K562 (cell line): ENCODE measurements at regions not wholly inside any gene's neighbourhood (a gene's known extent, or its start where the extent isn't known, plus 50 kb on each side); places are given as distances from the start of the nearest gene placed in this dataset.

Experiments used
- ATAC-seq: fragments of 200-7000 bp; cut with Tn5 transposase; 3 replicates; pipeline ENCODE4 v1.9.1; 2020; ENCODE audit warnings: moderate library complexity
- BruUV-seq: library from RNA; stranded (reverse); fragments of 400-500 nt; replicated peaks from 2 replicates; lab custom pipeline; 2021; lab: Mats Ljungman, UMichigan
- CTCF ChIA-PET: fragments of 300-600 bp; formaldehyde crosslinking; extraction: SDS; loops from one replicate; lab custom pipeline; 2021; ENCODE audit warnings: low intra/inter-chr PET ratio; lab: Yijun Ruan, JAX
- POLR2A ChIA-PET: fragments of 300-600, 350-650 bp; sonication (Branson Sonifier 250); formaldehyde crosslinking; extraction: SDS; loops from one replicate; lab custom pipeline; 2021; ENCODE audit warnings: antibody characterized with exemption, inconsistent platforms; lab: Yijun Ruan, JAX
- DNase-seq, 4 experiments: peaks; one replicate each; pipeline versions ENCODE4 v3.0.0 to v3.0.0-alpha.2; 2011 to 2018; ENCODE audit warnings: low spot score in 3 of 4, mixed read lengths in 3 of 4; ENCODE audit errors: extremely low read depth in 1 of 4
- FAIRE-seq: peaks from 2 replicates; lab custom pipeline; 2011; peaks lifted over from hg19 to GRCh38; lab: Jason Lieb, UNC
- H2AFZ ChIP-seq: 2 replicates; pipeline ENCODE4 v1.6.0; 2011; ENCODE audit warnings: low read depth, low read length, control low read depth, inconsistent platforms
- H3K27ac ChIP-seq: fragments of 200-600 bp; 3 replicates; pipeline ENCODE4 v1.8.0; 2011; ENCODE audit warnings: low read depth, mild to moderate bottlenecking, control low read depth, inconsistent platforms, low read length, moderate library complexity, mixed read lengths; ENCODE audit errors: extremely low read depth
- H3K27me3 ChIP-seq, 2 experiments: fragments of 300-600 bp in 1 of 2; 2 replicates in 1 of 2; 3 replicates in 1 of 2; pipeline versions ENCODE4 v1.6.0 to v1.8.0; 2011; ENCODE audit warnings: inconsistent platforms in 2 of 2, low read length in 2 of 2, mild to moderate bottlenecking in 1 of 2, mixed read lengths in 1 of 2, moderate library complexity in 1 of 2; ENCODE audit not compliant: control insufficient read depth in 2 of 2, insufficient read depth in 2 of 2
- H3K36me3 ChIP-seq: fragments of 300-600 bp; 3 replicates; pipeline ENCODE4 v1.8.0; 2011; ENCODE audit warnings: mild to moderate bottlenecking, low read length, inconsistent platforms; ENCODE audit not compliant: control insufficient read depth, insufficient read depth
- H3K4me1 ChIP-seq, 2 experiments: fragments of 200-600 bp in 1 of 2; replicated peaks in 1 of 2; 2 replicates in 1 of 2; 3 replicates in 1 of 2; pipeline versions ENCODE4 v1.5.1 to v1.8.0; 2011; ENCODE audit warnings: inconsistent platforms in 2 of 2, low read length in 2 of 2, mild to moderate bottlenecking in 1 of 2, mixed read lengths in 1 of 2, moderate library complexity in 1 of 2; ENCODE audit not compliant: control insufficient read depth in 2 of 2, insufficient read depth in 2 of 2
- H3K4me2 ChIP-seq: 2 replicates; pipeline ENCODE4 v1.6.1; 2011; ENCODE audit warnings: low read length, control low read depth, inconsistent platforms, mixed read lengths; ENCODE audit not compliant: insufficient read depth
- H3K4me3 ChIP-seq: fragments of 200-600 bp; sonication (generic), shearing (Covaris generic); 2 replicates; pipeline ENCODE4 v1.5.1; 2016; ENCODE audit warnings: control low read depth, inconsistent platforms
- H3K79me2 ChIP-seq: fragments of 200-600 bp; 3 replicates; pipeline ENCODE4 v1.8.0; 2011; ENCODE audit warnings: low read length, inconsistent platforms; ENCODE audit not compliant: control insufficient read depth, insufficient read depth
- H3K9ac ChIP-seq, 2 experiments: 2 replicates each; pipeline versions ENCODE4 v1.6.0 to v1.6.1; 2011; ENCODE audit warnings: low read depth in 2 of 2, low read length in 2 of 2, control low read depth in 1 of 2, inconsistent platforms in 1 of 2, mild to moderate bottlenecking in 1 of 2, mixed read lengths in 1 of 2; ENCODE audit not compliant: insufficient read depth in 1 of 2
- H3K9me1 ChIP-seq: one replicate; pipeline ENCODE4 v1.6.0; 2011; ENCODE audit warnings: inconsistent platforms, mild to moderate bottlenecking, low read length, moderate library complexity; ENCODE audit not compliant: control insufficient read depth, insufficient read depth
- H3K9me3 ChIP-seq: replicated peaks from 2 replicates; pipeline ENCODE4 v1.5.1; 2011; ENCODE audit warnings: low read depth, low read length, inconsistent platforms; ENCODE audit not compliant: control insufficient read depth, insufficient read depth
- H4K20me1 ChIP-seq: replicated peaks from 2 replicates; pipeline ENCODE4 v1.6.1; 2011; ENCODE audit warnings: low read length, inconsistent platforms, mixed read lengths; ENCODE audit not compliant: control insufficient read depth, insufficient read depth
- ARNT ChIP-seq, 2 experiments: fragments of 450-650 bp; IDR thresholded peaks; 2 replicates each; pipeline ENCODE4 v1.6.1; 2016; ENCODE audit warnings: mild to moderate bottlenecking in 1 of 2
- NR1H2 ChIP-seq: sonication (generic); formaldehyde crosslinking; IDR thresholded peaks from 2 replicates; pipeline ENCODE4 v1.4.0; 2020; ENCODE audit warnings: mild to moderate bottlenecking, missing genetic modification reagents
- PTBP1 ChIP-seq: fragments of 200-400 bp; formaldehyde crosslinking; IDR thresholded peaks from 2 replicates; pipeline ENCODE4 v1.6.1; 2017; ENCODE audit warnings: low read depth, low read length
- PTRF ChIP-seq: fragments of 450-650 bp; IDR thresholded peaks from 2 replicates; pipeline ENCODE4 v1.6.1; 2016; ENCODE audit warnings: mild to moderate bottlenecking, missing genetic modification characterization, missing compliant biosample characterization
- RREB1 ChIP-seq: fragments of 250-450 bp; sonication (Bioruptor Pico); IDR thresholded peaks from 2 replicates; pipeline ENCODE4 v1.4.0; 2020
- SRSF9 ChIP-seq: fragments of 200-400 bp; formaldehyde crosslinking; IDR thresholded peaks from 2 replicates; pipeline ENCODE4 v1.6.1; 2017; ENCODE audit warnings: low read depth, low read length, borderline replicate concordance
- WGBS: fragments of 100-300 bp; shearing (Covaris generic); methylation state at CpG from one replicate; pipeline ENCODE4 v1.1.6; 2016; ENCODE audit warnings: low coverage, mixed read lengths; ENCODE audit not compliant: insufficient coverage; ENCODE audit errors: missing lambda C conversion rate; 5-methylcytosine and 5-hydroxymethylcytosine counted together
- in situ Hi-C: fragments of 300-500 bp; cut with MboI; formaldehyde crosslinking; loops from 4 replicates; pipeline ENCODE4 v1.15.0; 2018; ENCODE audit warnings: inconsistent platforms, mixed read lengths
- intact Hi-C: fragments of 100-400 bp; cut with micrococcal nuclease; formaldehyde crosslinking; loops from 2 replicates; pipeline ENCODE4 v1.14.2; 2022

GRCh38 chr2:203803053-203803429 is 64.5 kb upstream of the CTLA4 start:
- in situ Hi-C loops, result no loop called here
- H3K27me3 ChIP-seq, result no peaks in the 10 kb centered on the region
- H3K9me3 ChIP-seq, result no peaks in the 10 kb centered on the region
- no TSS peak for BruUV-seq
- no peaks in the 10 kb centered on the region for H3K79me2 ChIP-seq
- no peak overlapping the region for H3K27ac ChIP-seq
- no peaks in the 10 kb centered on the region for H3K36me3 ChIP-seq
- ChIA-PET POLR2A (interaction anchor here (1.2 kb wide), 1 partner anchor 8 kb away, joined by 3 read pairs; no protein-coding TSS in a partner anchor), CTCF (no interaction called here)
- intact Hi-C loops, result no loop called here
- H3K9ac ChIP-seq, result no peak overlapping the region
- H2AFZ ChIP-seq, result no peak overlapping the region
- DNase-seq (no peak), FAIRE-seq (no peak), ATAC-seq (no peak)
- H3K4me2 ChIP-seq, result no peak overlapping the region
- 0% methylated on average over 1 of the region's 1 CpG for WGBS
- TF ChIP-seq ARNT (IDR thresholded peaks at IDR 0.05) (no peak), NR1H2 (no peak), RREB1 (CRISPR knock-in tag) (no peak), PTRF (tag) (no peak), SRSF9 (no peak), PTBP1 (no peak)
- H3K4me3 ChIP-seq, result no peak overlapping the region
- H4K20me1 ChIP-seq, result no peaks in the 10 kb centered on the region
- no peaks in the 10 kb centered on the region for H3K4me1 ChIP-seq
- H3K9me1 ChIP-seq, result no peaks in the 10 kb centered on the region
